H1 (cell line): ENCODE measurements at regions not wholly inside any gene's neighbourhood (a gene's known extent, or its start where the extent isn't known, plus 50 kb on each side); places are given as distances from the start of the nearest gene placed in this dataset.
A peak's percentile ranks its signal among the peaks of the same experiment; 100 is the strongest.

Experiments
- CTCF ChIA-PET: fragments of 300-600 bp; sonication (Branson Sonifier 250); formaldehyde crosslinking; loops from one replicate; lab custom pipeline; 2021; ENCODE audit not compliant: partially characterized antibody; lab: Charles Lee
- POLR2A ChIA-PET: fragments of 300-600 bp; sonication (Branson Sonifier 250); formaldehyde crosslinking; loops from one replicate; lab custom pipeline; 2021; ENCODE audit warnings: inconsistent platforms; ENCODE audit not compliant: partially characterized antibody; lab: Charles Lee
- DNase-seq, 2 experiments: peaks; one replicate each; pipeline versions ENCODE4 v3.0.0 to v3.0.0-alpha.2; 2010 to 2022; ENCODE audit warnings: low spot score in 2 of 2, low read depth in 1 of 2, mixed read lengths in 1 of 2
- FAIRE-seq: peaks from 2 replicates; lab custom pipeline; 2011; peaks lifted over from hg19 to GRCh38; lab: Jason Lieb, UNC
- H2AFZ ChIP-seq: 2 replicates; pipeline ENCODE4 v1.8.1; 2012; ENCODE audit warnings: low read length, inconsistent platforms
- H2AK5ac ChIP-seq: 2 replicates; pipeline ENCODE4 v1.6.1; 2013; ENCODE audit warnings: low read depth, low read length
- H2BK120ac ChIP-seq: replicated peaks from 2 replicates; pipeline ENCODE3; 2013; ENCODE audit warnings: low read depth, low read length, inconsistent platforms
- H2BK12ac ChIP-seq: 2 replicates; pipeline ENCODE4 v1.6.1; 2013; ENCODE audit warnings: low read depth, low read length
- H2BK15ac ChIP-seq: 2 replicates; pipeline ENCODE4 v1.6.1; 2013; ENCODE audit warnings: low read length
- H2BK20ac ChIP-seq: 2 replicates; pipeline ENCODE4 v1.6.1; 2013; ENCODE audit warnings: low read length
- H2BK5ac ChIP-seq: 2 replicates; pipeline ENCODE4 v1.6.1; 2013; ENCODE audit warnings: low read depth, low read length
- H3K14ac ChIP-seq: 2 replicates; pipeline ENCODE4 v1.6.1; 2013; ENCODE audit warnings: inconsistent platforms; ENCODE audit not compliant: insufficient read length
- H3K18ac ChIP-seq: 2 replicates; pipeline ENCODE4 v1.6.1; 2013; ENCODE audit warnings: low read length; ENCODE audit errors: extremely low read depth
- H3K23ac ChIP-seq: 2 replicates; pipeline ENCODE4 v1.6.1; 2013; ENCODE audit warnings: inconsistent platforms; ENCODE audit not compliant: insufficient read length
- H3K23me2 ChIP-seq: 2 replicates; pipeline ENCODE4 v1.6.1; 2013; ENCODE audit warnings: low read depth, low read length
- H3K27ac ChIP-seq: 2 replicates; pipeline ENCODE4 v1.6.1; 2011; ENCODE audit warnings: low read depth, low read length, inconsistent platforms
- H3K27me3 ChIP-seq, 4 experiments: replicated peaks in 1 of 4; 1 replicate in 1 of 4; 2 replicates in 3 of 4; pipeline versions ENCODE4 v1.6.1 to v1.8.1; 2011 to 2013; ENCODE audit warnings: low read length in 3 of 4, mild to moderate bottlenecking in 3 of 4, inconsistent platforms in 2 of 4, mixed read lengths in 2 of 4, moderate library complexity in 1 of 4; ENCODE audit not compliant: control insufficient read depth in 3 of 4, insufficient read depth in 3 of 4; ENCODE audit errors: extremely low read depth in 1 of 4
- H3K36me3 ChIP-seq, 4 experiments: 2 replicates each; pipeline versions ENCODE4 v1.6.1 to v1.8.1; 2011 to 2013; ENCODE audit warnings: mild to moderate bottlenecking in 4 of 4, low read length in 3 of 4, moderate library complexity in 2 of 4, control low read depth in 1 of 4, inconsistent platforms in 1 of 4; ENCODE audit not compliant: insufficient read depth in 4 of 4, control insufficient read depth in 2 of 4
- H3K4ac ChIP-seq: replicated peaks from 2 replicates; pipeline ENCODE3; 2013; ENCODE audit warnings: low read length, low read depth, mixed read lengths, inconsistent platforms; ENCODE audit not compliant: insufficient read length
- H3K4me1 ChIP-seq, 4 experiments: replicated peaks in 1 of 4; 1 replicate in 1 of 4; 2 replicates in 3 of 4; pipeline versions ENCODE4 v1.6.1 to v1.8.1; 2011 to 2013; ENCODE audit warnings: low read length in 3 of 4, inconsistent platforms in 2 of 4, mixed read lengths in 1 of 4; ENCODE audit not compliant: insufficient read depth in 4 of 4, control insufficient read depth in 3 of 4
- H3K4me2 ChIP-seq, 2 experiments: 2 replicates each; pipeline versions ENCODE4 v1.6.1 to v1.8.1; 2011 to 2013; ENCODE audit warnings: low read depth in 2 of 2, low read length in 2 of 2, control low read depth in 1 of 2, inconsistent platforms in 1 of 2, mild to moderate bottlenecking in 1 of 2; ENCODE audit not compliant: insufficient read depth in 1 of 2
- H3K4me3 ChIP-seq, 4 experiments: fragments of 200-600, 300-600 bp in 1 of 4; sonication (generic), shearing (Covaris generic), sonication (Bioruptor Twin) in 1 of 4; 2 replicates each; pipeline versions ENCODE4 v1.5.1 to v1.8.1; 2011 to 2016; ENCODE audit warnings: low read length in 4 of 4, low read depth in 3 of 4, control low read depth in 2 of 4, inconsistent platforms in 2 of 4, mild to moderate bottlenecking in 2 of 4, mixed read lengths in 1 of 4, moderate library complexity in 1 of 4; ENCODE audit not compliant: insufficient read depth in 2 of 4; ENCODE audit errors: extremely low read depth in 1 of 4
- H3K56ac ChIP-seq: replicated peaks from 2 replicates; pipeline ENCODE3; 2013; ENCODE audit warnings: low read depth, mild to moderate bottlenecking, mixed read lengths, low read length, inconsistent platforms; ENCODE audit not compliant: insufficient read length
- H3K79me1 ChIP-seq: 2 replicates; pipeline ENCODE4 v1.6.1; 2013; ENCODE audit warnings: low read depth, low read length, control low read depth
- H3K79me2 ChIP-seq, 2 experiments: 2 replicates each; pipeline versions ENCODE4 v1.6.1 to v1.8.1; 2012 to 2013; ENCODE audit warnings: low read length in 2 of 2, mild to moderate bottlenecking in 2 of 2, inconsistent platforms in 1 of 2; ENCODE audit not compliant: insufficient read depth in 2 of 2, control insufficient read depth in 1 of 2
- H3K9ac ChIP-seq, 4 experiments: replicated peaks in 1 of 4; 1 replicate in 1 of 4; 2 replicates in 3 of 4; pipeline versions ENCODE4 v1.6.1 to v1.8.1; 2011 to 2013; ENCODE audit warnings: low read depth in 3 of 4, low read length in 3 of 4, control low read depth in 2 of 4, mild to moderate bottlenecking in 2 of 4, moderate library complexity in 2 of 4, inconsistent platforms in 1 of 4; ENCODE audit errors: extremely low read depth in 1 of 4
- H3K9me3 ChIP-seq, 2 experiments: 2 replicates each; pipeline versions ENCODE4 v1.6.1 to v1.8.1; 2012 to 2013; ENCODE audit warnings: mild to moderate bottlenecking in 2 of 2, moderate library complexity in 2 of 2, control low read depth in 1 of 2, inconsistent platforms in 1 of 2, low read depth in 1 of 2, low read length in 1 of 2, mixed read lengths in 1 of 2; ENCODE audit not compliant: insufficient read depth in 2 of 2
- H4K20me1 ChIP-seq, 2 experiments: replicated peaks in 1 of 2; 2 replicates each; pipeline versions ENCODE3 to v1.8.1; 2011 to 2013; ENCODE audit warnings: inconsistent platforms in 2 of 2, low read length in 2 of 2, mild to moderate bottlenecking in 1 of 2; ENCODE audit not compliant: insufficient read depth in 2 of 2, control insufficient read depth in 1 of 2
- H4K5ac ChIP-seq: 2 replicates; pipeline ENCODE4 v1.6.1; 2013; ENCODE audit warnings: low read length, low read depth, mixed read lengths, inconsistent platforms; ENCODE audit not compliant: insufficient read length
- H4K8ac ChIP-seq: 2 replicates; pipeline ENCODE4 v1.8.0; 2013; ENCODE audit warnings: mild to moderate bottlenecking, moderate library complexity, low read length, inconsistent platforms; ENCODE audit not compliant: insufficient read depth; ENCODE audit errors: extremely low read depth
- H4K91ac ChIP-seq: replicated peaks from 2 replicates; pipeline ENCODE3; 2013; ENCODE audit warnings: low read length, mixed read lengths, inconsistent platforms; ENCODE audit not compliant: insufficient read length
- CEBPB ChIP-seq: IDR thresholded peaks from 2 replicates; pipeline ENCODE4 v1.6.1; 2012; ENCODE audit warnings: low read depth, low read length
- KDM4A ChIP-seq: IDR thresholded peaks from one replicate; pipeline ENCODE4 v1.7.1; 2012; ENCODE audit warnings: low read depth, mild to moderate bottlenecking, moderate library complexity, low read length, inconsistent platforms; ENCODE audit not compliant: severe bottlenecking
- POLR2AphosphoS5 ChIP-seq: IDR thresholded peaks from 2 replicates; pipeline ENCODE4 v1.6.1; 2011; ENCODE audit warnings: low read depth, low read length
- RBBP5 ChIP-seq: IDR thresholded peaks from 2 replicates; pipeline ENCODE4 v1.7.1; 2012; ENCODE audit warnings: low read depth, mild to moderate bottlenecking, inconsistent platforms, low read length, moderate library complexity, borderline replicate concordance
- SUZ12 ChIP-seq: fragments of 200-600 bp; sonication (generic); IDR thresholded peaks from 2 replicates; pipeline ENCODE4 v1.6.1; 2012; ENCODE audit warnings: mild to moderate bottlenecking, inconsistent platforms, low read length, moderate library complexity, mixed read lengths
- TAF1 ChIP-seq: IDR thresholded peaks from 2 replicates; pipeline ENCODE4 v1.6.1; 2011; ENCODE audit warnings: mild to moderate bottlenecking, low read depth, low read length
- TBP ChIP-seq: IDR thresholded peaks from 2 replicates; pipeline ENCODE4 v1.6.1; 2011; ENCODE audit warnings: low read depth, low read length, improper control_type of control experiment
- ZNF274 ChIP-seq: IDR thresholded peaks from 2 replicates; pipeline ENCODE4 v1.7.0; 2012; ENCODE audit warnings: low read length, borderline replicate concordance; ENCODE audit errors: extremely low read depth
- WGBS, 2 experiments: shearing (Covaris generic) in 1 of 2; methylation state at CpG; one replicate each; pipeline versions ENCODE4 v1.1.6 to v1.1.7; 2013 to 2015; ENCODE audit warnings: low lambda C conversion rate in 2 of 2, mixed read lengths in 2 of 2, inconsistent platforms in 1 of 2, low coverage in 1 of 2, missing lambda C conversion rate in 1 of 2; ENCODE audit not compliant: insufficient replicate concordance in 2 of 2, insufficient coverage in 1 of 2, insufficient read length in 1 of 2; ENCODE audit errors: extremely low coverage in 1 of 2, missing lambda C conversion rate in 1 of 2; 5-methylcytosine and 5-hydroxymethylcytosine counted together

GRCh38 chr1:234670967-234671626 lies 61.1 kb upstream of the IRF2BP2 start:
- no peak overlapping the region for H2AK5ac ChIP-seq
- H3K79me2 ChIP-seq = no peaks in the 10 kb centered on the region
- H2BK12ac ChIP-seq = no peak overlapping the region
- DNase-seq = no peak
- no peak overlapping the region for H3K18ac ChIP-seq
- H2BK120ac ChIP-seq = no peak overlapping the region
- WGBS, 2 experiments = 90% methylated on average over 10 of the region's 10 CpGs; no CpG with 5 or more reads in 1 of the 2 experiments
- H3K56ac ChIP-seq = no peak overlapping the region
- no peak overlapping the region for H2BK20ac ChIP-seq
- H3K4ac ChIP-seq = no peak overlapping the region
- H3K4me3 ChIP-seq = no peak overlapping the region
- no peak overlapping the region for H3K14ac ChIP-seq
- H2AFZ ChIP-seq = no peak overlapping the region; the same call in 1 of the 2 replicates
- H4K8ac ChIP-seq = no peak overlapping the region
- no peak overlapping the region for H2BK5ac ChIP-seq
- POLR2A ChIA-PET = no interaction called here
- H3K27me3 ChIP-seq = peaks cover 0 to 2% (median under 1%) of the 10 kb centered on the region in 4 experiments; a peak in 1 of 7 replicates
- TF ChIP-seq TBP = no peak
- TF ChIP-seq KDM4A = no peak
- no peak for TF ChIP-seq TAF1
- TF ChIP-seq RBBP5 = no peak
- TF ChIP-seq ZNF274 = no peak
- peak; percentile 86 for TF ChIP-seq CEBPB
- no peak for TF ChIP-seq SUZ12
- TF ChIP-seq POLR2AphosphoS5 = no peak
- CTCF ChIA-PET = no interaction called here
- no peaks in the 10 kb centered on the region for H3K23me2 ChIP-seq
- no peak overlapping the region for H3K23ac ChIP-seq
- no peak overlapping the region for H3K27ac ChIP-seq
- H4K5ac ChIP-seq = no peak overlapping the region
- no peak for FAIRE-seq
- H3K79me1 ChIP-seq = no peaks in the 10 kb centered on the region
- no peak overlapping the region for H3K4me2 ChIP-seq
- H4K20me1 ChIP-seq = no peaks in the 10 kb centered on the region
- no peak overlapping the region for H2BK15ac ChIP-seq
- no peaks in the 10 kb centered on the region for H3K36me3 ChIP-seq
- peaks cover 0 to 5% (median 1%) of the 10 kb centered on the region in 4 experiments; a peak in 2 of 7 replicates for H3K4me1 ChIP-seq
- H3K9ac ChIP-seq = no peak overlapping the region
- H4K91ac ChIP-seq = no peak overlapping the region
- peaks cover 3% of the 10 kb centered on the region in 2 experiments; a peak in 2 of 4 replicates for H3K9me3 ChIP-seq
